ENCODE measurements at regions not wholly inside any gene's neighbourhood (a gene's known extent, or its start where the extent isn't known, plus 50 kb on each side); places are given as distances from the start of the nearest gene placed in this dataset.
A peak's percentile ranks its signal among the peaks of the same experiment; 100 is the strongest.

DNA sequence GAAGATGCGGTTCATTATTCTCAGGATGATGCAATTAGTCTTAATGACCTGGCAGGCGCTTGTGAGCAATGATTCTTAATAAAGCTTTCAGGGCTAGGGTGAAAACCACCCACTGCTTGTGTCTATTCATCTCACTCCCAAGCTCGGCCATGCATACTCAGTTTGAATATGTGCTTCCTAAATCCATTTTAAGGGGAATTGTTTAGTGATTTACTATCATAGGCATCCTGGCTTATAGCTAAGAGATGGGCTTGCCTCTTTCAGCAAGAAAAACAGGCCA lies 141.1 kb upstream of the SLC24A3 start:
- TF ChIP-seq, protein P1, sequence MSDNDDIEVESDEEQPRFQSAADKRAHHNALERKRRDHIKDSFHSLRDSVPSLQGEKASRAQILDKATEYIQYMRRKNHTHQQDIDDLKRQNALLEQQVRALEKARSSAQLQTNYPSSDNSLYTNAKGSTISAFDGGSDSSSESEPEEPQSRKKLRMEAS (IDR thresholded peaks at IDR 0.05; ENCODE audit: low read depth, low read length), result no peak
- no peak for TF ChIP-seq POLR2A (IDR thresholded peaks at IDR 0.05; ENCODE audit: extremely low read depth, insufficient read length)
- no peak for TF ChIP-seq MYC (IDR thresholded peaks at IDR 0.05; ENCODE audit: low read depth, low read length)
- TF ChIP-seq, protein P2, sequence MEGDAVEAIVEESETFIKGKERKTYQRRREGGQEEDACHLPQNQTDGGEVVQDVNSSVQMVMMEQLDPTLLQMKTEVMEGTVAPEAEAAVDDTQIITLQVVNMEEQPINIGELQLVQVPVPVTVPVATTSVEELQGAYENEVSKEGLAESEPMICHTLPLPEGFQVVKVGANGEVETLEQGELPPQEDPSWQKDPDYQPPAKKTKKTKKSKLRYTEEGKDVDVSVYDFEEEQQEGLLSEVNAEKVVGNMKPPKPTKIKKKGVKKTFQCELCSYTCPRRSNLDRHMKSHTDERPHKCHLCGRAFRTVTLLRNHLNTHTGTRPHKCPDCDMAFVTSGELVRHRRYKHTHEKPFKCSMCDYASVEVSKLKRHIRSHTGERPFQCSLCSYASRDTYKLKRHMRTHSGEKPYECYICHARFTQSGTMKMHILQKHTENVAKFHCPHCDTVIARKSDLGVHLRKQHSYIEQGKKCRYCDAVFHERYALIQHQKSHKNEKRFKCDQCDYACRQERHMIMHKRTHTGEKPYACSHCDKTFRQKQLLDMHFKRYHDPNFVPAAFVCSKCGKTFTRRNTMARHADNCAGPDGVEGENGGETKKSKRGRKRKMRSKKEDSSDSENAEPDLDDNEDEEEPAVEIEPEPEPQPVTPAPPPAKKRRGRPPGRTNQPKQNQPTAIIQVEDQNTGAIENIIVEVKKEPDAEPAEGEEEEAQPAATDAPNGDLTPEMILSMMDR (IDR thresholded peaks at IDR 0.05; ENCODE audit: low read depth, low read length), result no peak
- H3K4me3 ChIP-seq (ENCODE audit: low read depth, low read length), result no peak overlapping the region
- no peak for DNase-seq (ENCODE audit: low read depth)

DNA sequence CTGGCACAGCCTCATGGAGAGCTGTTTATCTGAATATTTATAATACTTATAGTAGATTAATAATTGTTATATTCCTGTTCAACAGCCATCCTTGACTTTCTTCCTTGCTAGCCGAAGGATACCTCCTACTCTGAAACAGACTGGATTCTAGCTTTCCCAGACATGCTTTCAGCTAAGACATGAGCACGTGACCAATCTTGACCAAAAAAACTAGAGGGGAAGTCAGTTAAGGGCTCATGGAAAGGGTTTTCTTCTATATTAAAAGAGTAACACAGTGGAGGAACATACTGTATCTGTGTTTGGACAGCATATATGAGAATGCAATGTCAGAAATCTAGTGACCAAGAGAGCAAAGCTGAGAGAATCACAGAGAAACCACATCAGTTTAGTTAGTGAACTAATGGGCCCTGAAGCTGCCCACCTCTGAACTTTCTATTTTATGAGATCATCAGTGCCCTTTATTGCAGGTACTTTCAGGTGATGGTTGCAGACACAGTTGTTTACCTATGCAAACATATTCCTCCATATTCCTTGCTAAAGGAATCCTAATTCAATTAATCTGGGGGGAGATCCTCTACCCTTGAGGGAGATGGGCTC lies 140.4 kb upstream of the SLC24A3 start:
- H3K4me3 ChIP-seq (ENCODE audit: low read depth, low read length), result no peak overlapping the region
- no peak for DNase-seq (ENCODE audit: low read depth)
- TF ChIP-seq, protein P2 (IDR thresholded peaks at IDR 0.05; ENCODE audit: low read depth, low read length), result no peak
- no peak for TF ChIP-seq MYC (IDR thresholded peaks at IDR 0.05; ENCODE audit: low read depth, low read length)

DNA sequence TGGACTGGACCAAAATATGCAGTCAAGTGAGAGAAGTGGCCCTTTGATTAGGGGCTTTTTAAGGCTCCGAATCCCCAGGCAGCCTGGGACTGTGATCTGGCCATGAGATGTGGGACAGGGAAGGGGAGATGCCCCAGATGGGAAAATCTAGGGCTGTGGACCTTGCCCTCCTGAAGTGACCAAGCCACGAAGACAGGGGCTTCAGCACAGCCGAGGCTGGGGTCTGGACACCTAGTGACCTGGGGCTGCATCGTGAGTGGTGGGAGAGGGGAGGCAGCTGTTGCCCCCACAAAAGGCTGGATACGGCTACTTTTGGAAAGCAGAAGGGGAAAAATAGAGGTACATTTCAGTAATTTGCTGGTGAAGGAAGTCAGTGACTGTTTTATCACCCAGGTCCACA lies 139.5 kb upstream of the SLC24A3 start:
- TF ChIP-seq MYC (IDR thresholded peaks at IDR 0.05; ENCODE audit: low read depth, low read length), result no peak
- TF ChIP-seq, protein P1 (IDR thresholded peaks at IDR 0.05; ENCODE audit: low read depth, low read length), result no peak
- TF ChIP-seq, protein P2 (IDR thresholded peaks at IDR 0.05; ENCODE audit: low read depth, low read length), result no peak
- TF ChIP-seq POLR2A (IDR thresholded peaks at IDR 0.05; ENCODE audit: extremely low read depth, insufficient read length), result no peak
- no peak overlapping the region for H3K4me3 ChIP-seq (ENCODE audit: low read depth, low read length)
- no peak for DNase-seq (ENCODE audit: low read depth)

DNA sequence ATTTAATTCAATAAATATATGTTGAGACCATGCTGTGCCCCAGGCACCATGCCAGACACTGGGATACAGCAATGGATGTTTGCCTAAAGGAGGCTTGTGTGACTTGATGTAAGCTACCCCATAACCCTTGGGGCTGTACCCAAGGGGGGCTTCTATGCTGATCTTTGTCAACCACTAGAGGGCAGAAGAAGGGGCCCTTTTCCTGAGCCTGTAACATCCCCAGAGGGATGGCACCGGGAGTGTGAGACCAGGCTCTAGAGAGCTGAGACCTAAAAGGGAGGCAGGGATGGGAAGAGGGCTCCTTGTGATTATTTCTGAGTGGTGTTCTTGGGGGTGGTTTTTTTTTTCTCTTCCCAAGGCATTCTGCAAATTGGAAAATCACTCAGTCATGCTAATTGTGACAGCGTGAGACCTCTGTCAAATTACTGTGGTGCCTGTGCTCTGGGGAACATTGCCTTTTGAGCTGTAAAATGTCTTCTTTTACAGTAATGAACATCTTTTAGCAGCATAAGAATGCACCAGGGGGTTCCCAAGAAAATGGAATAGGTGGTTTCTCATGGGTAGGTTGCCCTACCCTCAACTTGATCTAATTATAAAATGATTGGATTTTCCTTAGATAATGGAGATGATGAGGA lies 138.7 kb upstream of the SLC24A3 start:
- no peak overlapping the region for H3K4me3 ChIP-seq (ENCODE audit: low read depth, low read length)
- DNase-seq (ENCODE audit: low read depth), result peak; percentile 52
- no peak for TF ChIP-seq MYC (IDR thresholded peaks at IDR 0.05; ENCODE audit: low read depth, low read length)
- TF ChIP-seq POLR2A (IDR thresholded peaks at IDR 0.05; ENCODE audit: extremely low read depth, insufficient read length), result no peak
- TF ChIP-seq, protein P1 (IDR thresholded peaks at IDR 0.05; ENCODE audit: low read depth, low read length), result no peak
- TF ChIP-seq, protein P2 (IDR thresholded peaks at IDR 0.05; ENCODE audit: low read depth, low read length), result peak; percentile 46

DNA sequence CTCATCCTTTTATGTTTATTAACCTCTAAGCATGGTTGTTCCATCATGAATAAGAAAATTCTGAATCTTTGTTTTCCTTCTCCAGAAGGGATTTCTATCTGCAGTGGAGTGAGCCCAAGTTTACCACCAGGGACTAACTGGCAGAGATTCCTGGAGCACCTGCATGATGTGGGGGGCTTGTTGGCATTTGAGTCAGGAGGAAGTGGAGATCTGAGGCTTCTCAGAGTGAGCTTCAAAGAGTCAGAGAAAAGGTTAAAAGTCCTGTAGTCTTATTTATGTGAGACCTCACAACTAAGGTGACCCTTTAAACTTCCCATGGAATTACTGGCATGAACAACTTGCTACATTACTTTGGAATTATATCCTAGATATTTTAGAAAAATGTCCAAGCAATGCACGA lies 138.1 kb upstream of the SLC24A3 start:
- TF ChIP-seq, protein P1 (IDR thresholded peaks at IDR 0.05; ENCODE audit: low read depth, low read length), result no peak
- TF ChIP-seq MYC (IDR thresholded peaks at IDR 0.05; ENCODE audit: low read depth, low read length), result no peak
- TF ChIP-seq, protein P2 (IDR thresholded peaks at IDR 0.05; ENCODE audit: low read depth, low read length), result no peak
- TF ChIP-seq POLR2A (IDR thresholded peaks at IDR 0.05; ENCODE audit: extremely low read depth, insufficient read length), result no peak
- H3K4me3 ChIP-seq (ENCODE audit: low read depth, low read length), result no peak overlapping the region
- no peak for DNase-seq (ENCODE audit: low read depth)

Data from NB4 (cell line).